IMR-90 (cell line): ENCODE measurements at regions not wholly inside any gene's neighbourhood (a gene's known extent, or its start where the extent isn't known, plus 50 kb on each side); places are given as distances from the start of the nearest gene placed in this dataset.
A peak's percentile ranks its signal among the peaks of the same experiment; 100 is the strongest.

Experiments used
- ATAC-seq: fragments of 200-7000 bp; cut with Tn5 transposase; 2 replicates; pipeline ENCODE4 v1.9.1; 2020; ENCODE audit warnings: low read depth, mild to moderate bottlenecking, moderate library complexity
- BruUV-seq: library from RNA; stranded (reverse); fragments of 400-500 nt; replicated peaks from 2 replicates; lab custom pipeline; 2021; lab: Mats Ljungman, UMichigan
- CTCF ChIA-PET: fragments of 300-600 bp; formaldehyde crosslinking; extraction: SDS; loops from one replicate; lab custom pipeline; 2021; ENCODE audit warnings: antibody characterized with exemption; lab: Yijun Ruan, JAX
- POLR2A ChIA-PET: fragments of 300-600 bp; sonication (Branson Sonifier 250); formaldehyde crosslinking; loops from one replicate; lab custom pipeline; 2022; ENCODE audit warnings: antibody characterized with exemption; ENCODE audit not compliant: unreplicated experiment; lab: Charles Lee
- DNase-seq: peaks from one replicate; pipeline ENCODE4 v3.0.0; 2013
- H2AFZ ChIP-seq: replicated peaks from 2 replicates; pipeline ENCODE3; 2013; ENCODE audit warnings: low read length, mild to moderate bottlenecking; ENCODE audit not compliant: poor library complexity
- H2AK5ac ChIP-seq: 2 replicates; pipeline ENCODE4 v1.6.1; 2013; ENCODE audit warnings: low read depth, low read length, inconsistent platforms
- H2AK9ac ChIP-seq: replicated peaks from 2 replicates; pipeline ENCODE3; 2013; ENCODE audit warnings: mild to moderate bottlenecking, low read depth, low read length, moderate library complexity; ENCODE audit not compliant: poor library complexity
- H2BK120ac ChIP-seq: 2 replicates; pipeline ENCODE4 v1.6.1; 2013; ENCODE audit warnings: low read depth, low read length, inconsistent platforms
- H2BK15ac ChIP-seq: 3 replicates; pipeline ENCODE4 v1.6.1; 2013; ENCODE audit warnings: low read depth, low read length, inconsistent platforms
- H2BK20ac ChIP-seq: 2 replicates; pipeline ENCODE4 v1.6.1; 2013; ENCODE audit warnings: low read depth, mild to moderate bottlenecking, inconsistent platforms, low read length, moderate library complexity
- H2BK5ac ChIP-seq: 2 replicates; pipeline ENCODE4 v1.6.1; 2013; ENCODE audit warnings: mild to moderate bottlenecking, low read depth, low read length, inconsistent platforms; ENCODE audit not compliant: poor library complexity, severe bottlenecking
- H3K14ac ChIP-seq: replicated peaks from 2 replicates; pipeline ENCODE4 v1.6.1; 2013; ENCODE audit warnings: low read depth, low read length, inconsistent platforms
- H3K18ac ChIP-seq: 2 replicates; pipeline ENCODE4 v1.6.1; 2013; ENCODE audit warnings: low read depth, low read length, control low read depth
- H3K23ac ChIP-seq: 2 replicates; pipeline ENCODE4 v1.6.1; 2013; ENCODE audit warnings: low read depth, low read length, inconsistent platforms
- H3K27ac ChIP-seq: 2 replicates; pipeline ENCODE4 v1.5.1; 2013; ENCODE audit warnings: mild to moderate bottlenecking, control low read depth, low read length; ENCODE audit not compliant: insufficient read depth
- H3K27me3 ChIP-seq: 2 replicates; pipeline ENCODE4 v1.6.1; 2013; ENCODE audit warnings: low read length; ENCODE audit not compliant: control insufficient read depth, insufficient read depth
- H3K36me3 ChIP-seq: 2 replicates; pipeline ENCODE4 v1.6.1; 2013; ENCODE audit warnings: low read length, mixed read lengths; ENCODE audit not compliant: control insufficient read depth, insufficient read depth
- H3K4ac ChIP-seq: 2 replicates; pipeline ENCODE4 v1.6.1; 2013; ENCODE audit warnings: low read depth, low read length, inconsistent platforms
- H3K4me1 ChIP-seq: 2 replicates; pipeline ENCODE4 v1.6.1; 2013; ENCODE audit warnings: low read length, mixed read lengths; ENCODE audit not compliant: control insufficient read depth, insufficient read depth
- H3K4me2 ChIP-seq: 2 replicates; pipeline ENCODE4 v1.6.1; 2013; ENCODE audit warnings: low read depth, mild to moderate bottlenecking, control low read depth, low read length, moderate library complexity
- H3K4me3 ChIP-seq: 2 replicates; pipeline ENCODE4 v1.5.1; 2013; ENCODE audit warnings: low read depth, mild to moderate bottlenecking, control low read depth, low read length, moderate library complexity; ENCODE audit not compliant: insufficient read depth
- H3K56ac ChIP-seq: 2 replicates; pipeline ENCODE4 v1.6.1; 2013; ENCODE audit warnings: low read length, inconsistent platforms; ENCODE audit not compliant: insufficient read depth; ENCODE audit errors: extremely low read depth
- H3K79me1 ChIP-seq, 2 experiments: 2 replicates each; pipeline ENCODE4 v1.6.1; 2013; ENCODE audit warnings: low read length in 2 of 2, inconsistent platforms in 1 of 2, low read depth in 1 of 2
- H3K9ac ChIP-seq: 2 replicates; pipeline ENCODE4 v1.6.1; 2013; ENCODE audit warnings: low read depth, low read length, control low read depth
- H3K9me1 ChIP-seq: 2 replicates; pipeline ENCODE4 v1.6.1; 2013; ENCODE audit warnings: low read length, inconsistent platforms; ENCODE audit not compliant: insufficient read depth
- H3K9me3 ChIP-seq: 2 replicates; pipeline ENCODE4 v1.6.1; 2013; ENCODE audit warnings: low read length; ENCODE audit not compliant: control insufficient read depth, insufficient read depth
- H4K20me1 ChIP-seq: 2 replicates; pipeline ENCODE4 v1.6.1; 2013; ENCODE audit warnings: low read length, inconsistent platforms; ENCODE audit not compliant: insufficient read depth
- H4K5ac ChIP-seq: 2 replicates; pipeline ENCODE4 v1.6.1; 2013; ENCODE audit warnings: mild to moderate bottlenecking, low read depth, low read length, control low read depth
- H4K8ac ChIP-seq, 2 experiments: 2 replicates each; pipeline ENCODE4 v1.6.1; 2013; ENCODE audit warnings: low read depth in 2 of 2, low read length in 2 of 2, control low read depth in 1 of 2, inconsistent platforms in 1 of 2
- H4K91ac ChIP-seq: 2 replicates; pipeline ENCODE4 v1.6.1; 2013; ENCODE audit warnings: low read depth, low read length, inconsistent platforms; ENCODE audit not compliant: insufficient read depth
- BHLHE40 ChIP-seq: fragments of 150-350 bp; IDR thresholded peaks from 2 replicates; pipeline ENCODE4 v1.6.1; 2016; ENCODE audit warnings: mild to moderate bottlenecking, low read depth, low read length
- CEBPB ChIP-seq: IDR thresholded peaks from 2 replicates; pipeline ENCODE4 v1.6.1; 2012; ENCODE audit warnings: low read depth, low read length, improper control_type of control experiment
- CHD1 ChIP-seq: IDR thresholded peaks from 2 replicates; pipeline ENCODE4 v1.6.1; 2012; ENCODE audit warnings: low read depth, low read length, improper control_type of control experiment
- ELK1 ChIP-seq: fragments of 150-350 bp; IDR thresholded peaks from 2 replicates; pipeline ENCODE4 v1.6.1; 2016; ENCODE audit warnings: low read depth, mild to moderate bottlenecking, low read length, moderate library complexity, borderline replicate concordance
- FOS ChIP-seq: fragments of 150-350 bp; IDR thresholded peaks from 2 replicates; pipeline ENCODE4 v1.6.1; 2016; ENCODE audit warnings: low read depth, low read length
- MAFK ChIP-seq: IDR thresholded peaks from 2 replicates; pipeline ENCODE4 v1.6.1; 2012; ENCODE audit warnings: low read depth, low read length, improper control_type of control experiment
- MAZ ChIP-seq: IDR thresholded peaks from 2 replicates; pipeline ENCODE4 v1.6.1; 2012; ENCODE audit warnings: low read depth, mild to moderate bottlenecking, low read length, improper control_type of control experiment, moderate library complexity, borderline replicate concordance
- MXI1 ChIP-seq: IDR thresholded peaks from 2 replicates; pipeline ENCODE4 v1.6.1; 2012; ENCODE audit warnings: low read depth, mild to moderate bottlenecking, low read length, moderate library complexity, borderline replicate concordance
- NFE2L2 ChIP-seq: fragments of 150-350 bp; IDR thresholded peaks from 2 replicates; pipeline ENCODE4 v1.6.1; 2016; ENCODE audit warnings: low read depth, mild to moderate bottlenecking, low read length
- POLR2A ChIP-seq: IDR thresholded peaks from 2 replicates; pipeline ENCODE4 v1.6.1; 2012; ENCODE audit warnings: mild to moderate bottlenecking, low read depth, low read length
- RAD21 ChIP-seq: IDR thresholded peaks from 2 replicates; pipeline ENCODE4 v1.6.1; 2012; ENCODE audit warnings: low read length, improper control_type of control experiment
- RCOR1 ChIP-seq: IDR thresholded peaks from 2 replicates; pipeline ENCODE4 v1.6.1; 2012; ENCODE audit warnings: mild to moderate bottlenecking, low read length, improper control_type of control experiment; ENCODE audit not compliant: insufficient replicate concordance
- RFX5 ChIP-seq: IDR thresholded peaks from 2 replicates; pipeline ENCODE4 v1.8.0; 2012; ENCODE audit warnings: low read depth, mild to moderate bottlenecking, low read length, moderate library complexity
- SMC3 ChIP-seq: fragments of 150-350 bp; IDR thresholded peaks from 2 replicates; pipeline ENCODE4 v1.6.1; 2016; ENCODE audit warnings: low read depth, mild to moderate bottlenecking, antibody characterized with exemption, low read length, moderate library complexity
- WGBS, 2 experiments: methylation state at CpG; one replicate each; pipeline versions ENCODE4 v1.1.5 to v1.1.7; 2013; ENCODE audit warnings: missing lambda C conversion rate in 2 of 2; ENCODE audit not compliant: insufficient read length in 1 of 2; ENCODE audit errors: extremely low coverage in 2 of 2; 5-methylcytosine and 5-hydroxymethylcytosine counted together
- dilution Hi-C: fragments of 300-500 bp; cut with HindIII; formaldehyde crosslinking; loops from one replicate; pipeline ENCODE4 v1.14.3; 2018; ENCODE audit warnings: low sequenced_read_pairs; ENCODE audit not compliant: unreplicated experiment
- in situ Hi-C: fragments of 300-500 bp; cut with MboI; formaldehyde crosslinking; loops from 3 replicates; pipeline ENCODE4 v1.14.3; 2019; ENCODE audit warnings: low sequenced_read_pairs, inconsistent platforms, mixed read lengths
- intact Hi-C: fragments of 100-400 bp; cut with micrococcal nuclease; formaldehyde crosslinking; loops from 2 replicates; pipeline ENCODE4 v1.10.0; 2022
- TF ChIP-seq, protein P1 (sequence below): conservative IDR thresholded peaks from 2 replicates; pipeline ENCODE4 v1.5.1; 2012; ENCODE audit warnings: mild to moderate bottlenecking, low read depth, low read length, improper control_type of control experiment
- TF ChIP-seq, protein P2 (sequence below): fragments of 150-350 bp; IDR thresholded peaks from 2 replicates; pipeline ENCODE4 v1.6.1; 2017; ENCODE audit warnings: mild to moderate bottlenecking, antibody characterized with exemption, low read length, low read depth

DNA sequence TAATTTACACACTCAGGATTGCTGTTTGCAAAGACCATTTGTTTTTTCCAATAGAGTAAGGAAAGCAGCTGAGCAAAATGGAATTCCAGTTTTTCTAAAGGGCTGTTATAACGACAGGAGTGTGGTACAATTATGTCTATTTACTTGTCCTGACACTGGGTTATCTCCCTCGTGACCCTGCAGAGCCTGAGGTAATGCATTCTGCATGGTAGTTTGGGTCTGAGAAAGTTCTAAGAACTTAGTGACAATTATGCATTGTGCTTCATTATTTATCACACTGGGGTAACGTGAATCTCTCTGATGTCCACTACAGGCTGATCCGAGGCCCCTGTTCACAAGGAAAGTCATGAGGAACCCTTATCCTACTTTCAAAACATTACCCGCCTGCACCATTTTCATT, 50.7 kb upstream of the EDNRB start:
- H3K9me1 ChIP-seq = no peaks in the 10 kb centered on the region
- H3K4me3 ChIP-seq = no peak overlapping the region
- no peak overlapping the region for H3K4ac ChIP-seq
- H2AK9ac ChIP-seq = no peak overlapping the region
- no CpG with 5 or more reads among the region's 5 CpGs for WGBS, 2 experiments
- no peak overlapping the region for H3K14ac ChIP-seq
- in situ Hi-C loops (no loop called here), dilution Hi-C loops (no loop called here), intact Hi-C loops (no loop called here)
- H4K91ac ChIP-seq = no peak overlapping the region
- no peaks in the 10 kb centered on the region for H4K20me1 ChIP-seq
- H2AK5ac ChIP-seq = no peak overlapping the region
- DNase-seq = no peak
- H2BK20ac ChIP-seq = no peak overlapping the region
- no peak for ATAC-seq
- ChIA-PET POLR2A (no interaction called here), CTCF (no interaction called here)
- no TSS peak for BruUV-seq
- no peak overlapping the region for H2BK5ac ChIP-seq
- H3K79me1 ChIP-seq = no peaks in the 10 kb centered on the region
- H3K56ac ChIP-seq = no peak overlapping the region
- H2AFZ ChIP-seq = peak overlapping the region; percentile 4
- H4K8ac ChIP-seq = no peak overlapping the region
- no peak overlapping the region for H3K18ac ChIP-seq
- H3K27ac ChIP-seq = no peak overlapping the region
- H3K4me2 ChIP-seq = no peak overlapping the region
- no peak overlapping the region for H4K5ac ChIP-seq
- H3K27me3 ChIP-seq = no peaks in the 10 kb centered on the region
- H2BK120ac ChIP-seq = no peak overlapping the region
- no peak overlapping the region for H3K23ac ChIP-seq
- no peaks in the 10 kb centered on the region for H3K36me3 ChIP-seq
- H3K9ac ChIP-seq = no peak overlapping the region
- no peaks in the 10 kb centered on the region for H3K9me3 ChIP-seq
- TF ChIP-seq ELK1 (no peak), RAD21 (no peak), FOS (no peak), MXI1 (no peak), MAZ (no peak), CHD1 (no peak), BHLHE40 (no peak), POLR2A (no peak), CEBPB (no peak), RCOR1 (no peak), MAFK (no peak), NFE2L2 (no peak), SMC3 (no peak), RFX5 (no peak)
- TF ChIP-seq, protein P1, sequence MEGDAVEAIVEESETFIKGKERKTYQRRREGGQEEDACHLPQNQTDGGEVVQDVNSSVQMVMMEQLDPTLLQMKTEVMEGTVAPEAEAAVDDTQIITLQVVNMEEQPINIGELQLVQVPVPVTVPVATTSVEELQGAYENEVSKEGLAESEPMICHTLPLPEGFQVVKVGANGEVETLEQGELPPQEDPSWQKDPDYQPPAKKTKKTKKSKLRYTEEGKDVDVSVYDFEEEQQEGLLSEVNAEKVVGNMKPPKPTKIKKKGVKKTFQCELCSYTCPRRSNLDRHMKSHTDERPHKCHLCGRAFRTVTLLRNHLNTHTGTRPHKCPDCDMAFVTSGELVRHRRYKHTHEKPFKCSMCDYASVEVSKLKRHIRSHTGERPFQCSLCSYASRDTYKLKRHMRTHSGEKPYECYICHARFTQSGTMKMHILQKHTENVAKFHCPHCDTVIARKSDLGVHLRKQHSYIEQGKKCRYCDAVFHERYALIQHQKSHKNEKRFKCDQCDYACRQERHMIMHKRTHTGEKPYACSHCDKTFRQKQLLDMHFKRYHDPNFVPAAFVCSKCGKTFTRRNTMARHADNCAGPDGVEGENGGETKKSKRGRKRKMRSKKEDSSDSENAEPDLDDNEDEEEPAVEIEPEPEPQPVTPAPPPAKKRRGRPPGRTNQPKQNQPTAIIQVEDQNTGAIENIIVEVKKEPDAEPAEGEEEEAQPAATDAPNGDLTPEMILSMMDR = no peak
- TF ChIP-seq, protein P2, sequence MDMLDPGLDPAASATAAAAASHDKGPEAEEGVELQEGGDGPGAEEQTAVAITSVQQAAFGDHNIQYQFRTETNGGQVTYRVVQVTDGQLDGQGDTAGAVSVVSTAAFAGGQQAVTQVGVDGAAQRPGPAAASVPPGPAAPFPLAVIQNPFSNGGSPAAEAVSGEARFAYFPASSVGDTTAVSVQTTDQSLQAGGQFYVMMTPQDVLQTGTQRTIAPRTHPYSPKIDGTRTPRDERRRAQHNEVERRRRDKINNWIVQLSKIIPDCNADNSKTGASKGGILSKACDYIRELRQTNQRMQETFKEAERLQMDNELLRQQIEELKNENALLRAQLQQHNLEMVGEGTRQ = no peak
- no peak overlapping the region for H2BK15ac ChIP-seq
- H3K4me1 ChIP-seq = no peaks in the 10 kb centered on the region
